Liver (tissue), 8 donors: ENCODE measurements at regions not wholly inside any gene's neighbourhood (a gene's known extent, or its start where the extent isn't known, plus 50 kb on each side); places are given as distances from the start of the nearest gene placed in this dataset.

Source experiments
- DNase-seq: peaks from one replicate; pipeline ENCODE4 v3.0.0-alpha.2; 2017; ENCODE audit warnings: low spot score
- H3K27ac ChIP-seq, 2 donors: one replicate each; pipeline ENCODE4 v1.7.0; 2013; ENCODE audit warnings: inconsistent platforms in 2 of 2, low read length in 2 of 2, control low read depth in 1 of 2, low read depth in 1 of 2, mild to moderate bottlenecking in 1 of 2
- H3K27me3 ChIP-seq, 4 donors: one replicate each; pipeline versions ENCODE4 v1.6.1 to v1.7.0; 2013; ENCODE audit warnings: low read length in 3 of 4, inconsistent platforms in 1 of 4, mild to moderate bottlenecking in 1 of 4, moderate library complexity in 1 of 4; ENCODE audit not compliant: control insufficient read depth in 4 of 4, insufficient read depth in 4 of 4
- H3K36me3 ChIP-seq, 4 donors: one replicate each; pipeline versions ENCODE4 v1.6.1 to v1.7.0; 2013; ENCODE audit warnings: low read length in 3 of 4, mild to moderate bottlenecking in 3 of 4, low read depth in 1 of 4, moderate library complexity in 1 of 4; ENCODE audit not compliant: control insufficient read depth in 4 of 4, insufficient read depth in 3 of 4
- H3K4me1 ChIP-seq, 4 donors: one replicate each; pipeline versions ENCODE4 v1.6.1 to v1.7.0; 2013; ENCODE audit warnings: low read length in 3 of 4, mild to moderate bottlenecking in 3 of 4, moderate library complexity in 1 of 4; ENCODE audit not compliant: control insufficient read depth in 4 of 4, insufficient read depth in 4 of 4
- H3K4me3 ChIP-seq, 3 donors: one replicate each; pipeline versions ENCODE4 v1.6.1 to v1.7.0; 2013; ENCODE audit warnings: low read length in 3 of 3, control low read depth in 1 of 3, low read depth in 1 of 3, mild to moderate bottlenecking in 1 of 3
- H3K9ac ChIP-seq, 2 donors: one replicate each; pipeline ENCODE4 v1.7.0; 2013; ENCODE audit warnings: low read length in 2 of 2, mild to moderate bottlenecking in 2 of 2, moderate library complexity in 2 of 2, control low read depth in 1 of 2, low read depth in 1 of 2
- H3K9me3 ChIP-seq, 4 donors: one replicate each; pipeline versions ENCODE4 v1.6.1 to v1.7.0; 2013; ENCODE audit warnings: low read length in 3 of 4; ENCODE audit not compliant: control insufficient read depth in 4 of 4
- ATF3 ChIP-seq: IDR thresholded peaks from 2 replicates; pipeline ENCODE4 v1.6.1; 2016; ENCODE audit warnings: antibody characterized with exemption
- CTCF ChIP-seq: fragments of 150-350 bp; IDR thresholded peaks from 2 replicates; pipeline ENCODE4 v1.5.1; 2017; ENCODE audit warnings: improper control_type of control experiment, low read depth, low read length; ENCODE audit not compliant: missing input control
- EGR1 ChIP-seq, 2 donors: IDR thresholded peaks; 2 replicates each; pipeline ENCODE4 v1.6.1; 2016 to 2018; ENCODE audit warnings: antibody characterized with exemption in 2 of 2, low read depth in 2 of 2
- FOXA1 ChIP-seq: IDR thresholded peaks from 2 replicates; pipeline ENCODE4 v1.6.1; 2016; ENCODE audit warnings: antibody characterized with exemption
- FOXA2 ChIP-seq: IDR thresholded peaks from 2 replicates; pipeline ENCODE4 v1.6.1; 2016; ENCODE audit warnings: antibody characterized with exemption
- GABPA ChIP-seq, 2 donors: IDR thresholded peaks in 1 of 2; conservative IDR thresholded peaks in 1 of 2; 2 replicates each; pipeline ENCODE4 v1.6.1; 2016; ENCODE audit warnings: antibody characterized with exemption in 2 of 2, mild to moderate bottlenecking in 1 of 2, moderate library complexity in 1 of 2
- HNF4A ChIP-seq, 2 donors: conservative IDR thresholded peaks; 2 replicates each; pipeline ENCODE4 v1.6.1; 2016; ENCODE audit warnings: antibody characterized with exemption in 2 of 2, mild to moderate bottlenecking in 2 of 2
- HNF4G ChIP-seq: IDR thresholded peaks from 2 replicates; pipeline ENCODE4 v1.6.1; 2016; ENCODE audit warnings: antibody characterized with exemption
- JUND ChIP-seq, 2 donors: IDR thresholded peaks; 2 replicates each; pipeline ENCODE4 v1.6.1; 2016; ENCODE audit warnings: antibody characterized with exemption in 2 of 2
- NR2F2 ChIP-seq: IDR thresholded peaks from 2 replicates; pipeline ENCODE4 v1.6.1; 2016; ENCODE audit warnings: antibody characterized with exemption
- RAD21 ChIP-seq, 2 donors: IDR thresholded peaks; 2 replicates each; pipeline ENCODE4 v1.6.1; 2016; ENCODE audit warnings: antibody characterized with exemption in 2 of 2, mild to moderate bottlenecking in 2 of 2
- SP1 ChIP-seq: IDR thresholded peaks from 2 replicates; pipeline ENCODE4 v1.6.1; 2018; ENCODE audit warnings: antibody characterized with exemption, mild to moderate bottlenecking
- TAF1 ChIP-seq: conservative IDR thresholded peaks from 2 replicates; pipeline ENCODE4 v1.6.1; 2016; ENCODE audit warnings: antibody characterized with exemption, mild to moderate bottlenecking
- YY1 ChIP-seq: IDR thresholded peaks from 2 replicates; pipeline ENCODE4 v1.6.1; 2016; ENCODE audit warnings: antibody characterized with exemption, mild to moderate bottlenecking
- ZBTB33 ChIP-seq: IDR thresholded peaks from 2 replicates; pipeline ENCODE4 v1.6.1; 2016; ENCODE audit warnings: antibody characterized with exemption
- WGBS: extraction: QIAGEN DNeasy Blood & Tissue Kit; methylation state at CpG from one replicate; pipeline ENCODE4 v1.1.7; 2013; 5-methylcytosine and 5-hydroxymethylcytosine counted together
- TF ChIP-seq, protein P1 (sequence below): IDR thresholded peaks from 2 replicates; pipeline ENCODE4 v1.6.1; 2016; ENCODE audit warnings: antibody characterized with exemption, mild to moderate bottlenecking
- donor health status: healthy.
- donor health status: healthy.
- donor health status: healthy.
- donor health status: healthy.
- donor health status: healthy.

GRCh38 chr10:78863140-78863905 is 205.4 kb upstream of the ZMIZ1 start:
- H3K4me3 ChIP-seq = no peak overlapping the region
- DNase-seq = no peak
- no peaks in the 10 kb centered on the region for H3K4me1 ChIP-seq
- no peak overlapping the region for H3K27ac ChIP-seq
- H3K9ac ChIP-seq = no peak overlapping the region
- H3K36me3 ChIP-seq = no peaks in the 10 kb centered on the region
- TF ChIP-seq CTCF = no peak
- TF ChIP-seq RAD21 (IDR thresholded peaks at IDR 0.05) = no peak
- no peak for TF ChIP-seq FOXA1
- TF ChIP-seq HNF4A (conservative IDR thresholded peaks at IDR 0.05) = no peak
- TF ChIP-seq YY1 = no peak
- TF ChIP-seq, protein P1, sequence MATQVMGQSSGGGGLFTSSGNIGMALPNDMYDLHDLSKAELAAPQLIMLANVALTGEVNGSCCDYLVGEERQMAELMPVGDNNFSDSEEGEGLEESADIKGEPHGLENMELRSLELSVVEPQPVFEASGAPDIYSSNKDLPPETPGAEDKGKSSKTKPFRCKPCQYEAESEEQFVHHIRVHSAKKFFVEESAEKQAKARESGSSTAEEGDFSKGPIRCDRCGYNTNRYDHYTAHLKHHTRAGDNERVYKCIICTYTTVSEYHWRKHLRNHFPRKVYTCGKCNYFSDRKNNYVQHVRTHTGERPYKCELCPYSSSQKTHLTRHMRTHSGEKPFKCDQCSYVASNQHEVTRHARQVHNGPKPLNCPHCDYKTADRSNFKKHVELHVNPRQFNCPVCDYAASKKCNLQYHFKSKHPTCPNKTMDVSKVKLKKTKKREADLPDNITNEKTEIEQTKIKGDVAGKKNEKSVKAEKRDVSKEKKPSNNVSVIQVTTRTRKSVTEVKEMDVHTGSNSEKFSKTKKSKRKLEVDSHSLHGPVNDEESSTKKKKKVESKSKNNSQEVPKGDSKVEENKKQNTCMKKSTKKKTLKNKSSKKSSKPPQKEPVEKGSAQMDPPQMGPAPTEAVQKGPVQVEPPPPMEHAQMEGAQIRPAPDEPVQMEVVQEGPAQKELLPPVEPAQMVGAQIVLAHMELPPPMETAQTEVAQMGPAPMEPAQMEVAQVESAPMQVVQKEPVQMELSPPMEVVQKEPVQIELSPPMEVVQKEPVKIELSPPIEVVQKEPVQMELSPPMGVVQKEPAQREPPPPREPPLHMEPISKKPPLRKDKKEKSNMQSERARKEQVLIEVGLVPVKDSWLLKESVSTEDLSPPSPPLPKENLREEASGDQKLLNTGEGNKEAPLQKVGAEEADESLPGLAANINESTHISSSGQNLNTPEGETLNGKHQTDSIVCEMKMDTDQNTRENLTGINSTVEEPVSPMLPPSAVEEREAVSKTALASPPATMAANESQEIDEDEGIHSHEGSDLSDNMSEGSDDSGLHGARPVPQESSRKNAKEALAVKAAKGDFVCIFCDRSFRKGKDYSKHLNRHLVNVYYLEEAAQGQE = no peak
- TF ChIP-seq ATF3 = no peak
- TF ChIP-seq HNF4G = no peak
- no peak for TF ChIP-seq TAF1
- TF ChIP-seq GABPA (IDR thresholded peaks at IDR 0.05 in 1 of 2, conservative IDR thresholded peaks at IDR 0.05 in 1 of 2) = no peak
- WGBS = 95% methylated on average over 9 of the region's 9 CpGs
- H3K9me3 ChIP-seq = no peaks in the 10 kb centered on the region
- no peaks in the 10 kb centered on the region for H3K27me3 ChIP-seq

GRCh38 chr10:78863906-78864239 is 204.9 kb upstream of the ZMIZ1 start:
- TF ChIP-seq CTCF = no peak
- TF ChIP-seq EGR1 (IDR thresholded peaks at IDR 0.05; ENCODE audit: low read depth in 2 of 2) = no peak
- TF ChIP-seq ZBTB33 = no peak
- no peak for TF ChIP-seq HNF4G
- no peak for TF ChIP-seq HNF4A (conservative IDR thresholded peaks at IDR 0.05)
- no peak for TF ChIP-seq RAD21 (IDR thresholded peaks at IDR 0.05)
- no peak for TF ChIP-seq YY1
- TF ChIP-seq, protein P1 = no peak
- no peak for TF ChIP-seq NR2F2
- no peak for TF ChIP-seq SP1
- no peak for TF ChIP-seq TAF1
- TF ChIP-seq FOXA2 = no peak
- no peak for TF ChIP-seq JUND (IDR thresholded peaks at IDR 0.05)

More at GRCh38 chr10:78863906-78864239, 204.9 kb upstream of the ZMIZ1 start:
- no peaks in the 10 kb centered on the region for H3K36me3 ChIP-seq
- no peak overlapping the region for H3K27ac ChIP-seq
- no peaks in the 10 kb centered on the region for H3K9me3 ChIP-seq
- H3K9ac ChIP-seq = no peak overlapping the region
- DNase-seq = no peak
- H3K4me3 ChIP-seq = no peak overlapping the region
- WGBS = 94% methylated on average over 1 of the region's 1 CpG
- H3K27me3 ChIP-seq = no peaks in the 10 kb centered on the region
- H3K4me1 ChIP-seq = no peaks in the 10 kb centered on the region
